Esophagus muscularis mucosa (tissue), 4 donors: ENCODE measurements at regions not wholly inside any gene's neighbourhood (a gene's known extent, or its start where the extent isn't known, plus 50 kb on each side); places are given as distances from the start of the nearest gene placed in this dataset.

Experiments
- EP300 ChIP-seq: sonication (generic); formaldehyde crosslinking; IDR thresholded peaks from one replicate; pipeline ENCODE4 v1.6.1; 2017; ENCODE audit warnings: antibody characterized with exemption
- POLR2A ChIP-seq: fragments of 450-650 bp; IDR thresholded peaks from one replicate; pipeline ENCODE4 v1.6.1; 2017; ENCODE audit warnings: antibody characterized with exemption, moderate library complexity, mild to moderate bottlenecking, low read depth
- POLR2AphosphoS5 ChIP-seq, 2 donors: sonication (generic); formaldehyde crosslinking; IDR thresholded peaks; one replicate each; pipeline ENCODE4 v1.6.1; 2017; ENCODE audit warnings: antibody characterized with exemption in 2 of 2
- TF ChIP-seq, protein P1 (sequence below), 3 experiments: fragments of 200-600 bp in 2 of 3; fragments of 450-650 bp in 1 of 3; sonication (generic) in 2 of 3; IDR thresholded peaks; one replicate each; pipeline ENCODE4 v1.5.1; 2017 to 2019; ENCODE audit warnings: antibody characterized with exemption in 3 of 3, mild to moderate bottlenecking in 2 of 3, moderate library complexity in 1 of 3

DNA sequence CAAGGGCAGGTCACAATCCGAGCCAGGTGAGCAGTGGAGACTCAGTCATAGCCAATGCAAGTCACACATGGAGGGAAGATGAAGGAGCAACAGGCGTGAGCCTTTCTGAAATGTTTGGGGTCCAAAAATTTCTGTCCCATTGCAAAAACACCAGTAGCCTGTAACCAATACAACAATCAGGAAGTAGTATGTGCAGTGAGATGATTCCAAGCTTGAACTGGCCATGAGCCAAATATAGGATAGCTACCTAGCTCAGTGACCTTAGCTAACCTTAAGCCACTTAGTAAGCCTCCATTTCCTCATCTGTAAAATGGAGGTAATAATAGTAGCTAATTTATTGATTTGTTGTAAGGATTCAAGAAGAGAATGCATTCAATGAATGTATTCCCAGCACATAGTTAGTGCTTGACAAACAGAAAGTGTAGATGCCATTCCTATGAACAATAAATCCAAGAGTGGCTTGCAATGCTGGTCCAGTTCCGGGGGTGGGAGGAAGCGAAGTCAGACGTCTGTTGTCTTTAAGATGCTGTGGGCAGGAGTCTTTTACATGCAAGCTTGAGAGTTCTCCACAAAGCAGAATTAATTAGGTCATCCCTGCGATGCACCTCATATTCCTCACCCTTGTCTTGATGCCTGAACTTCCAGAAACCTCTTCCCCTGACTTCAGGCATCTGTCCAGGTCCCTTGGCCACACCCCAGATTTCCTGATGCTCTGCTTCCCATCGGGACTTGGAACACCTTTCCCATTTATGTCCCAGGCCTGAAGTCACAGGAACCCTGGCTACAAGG is 195.7 kb upstream of the UBL3 start:
- TF ChIP-seq, protein P1, sequence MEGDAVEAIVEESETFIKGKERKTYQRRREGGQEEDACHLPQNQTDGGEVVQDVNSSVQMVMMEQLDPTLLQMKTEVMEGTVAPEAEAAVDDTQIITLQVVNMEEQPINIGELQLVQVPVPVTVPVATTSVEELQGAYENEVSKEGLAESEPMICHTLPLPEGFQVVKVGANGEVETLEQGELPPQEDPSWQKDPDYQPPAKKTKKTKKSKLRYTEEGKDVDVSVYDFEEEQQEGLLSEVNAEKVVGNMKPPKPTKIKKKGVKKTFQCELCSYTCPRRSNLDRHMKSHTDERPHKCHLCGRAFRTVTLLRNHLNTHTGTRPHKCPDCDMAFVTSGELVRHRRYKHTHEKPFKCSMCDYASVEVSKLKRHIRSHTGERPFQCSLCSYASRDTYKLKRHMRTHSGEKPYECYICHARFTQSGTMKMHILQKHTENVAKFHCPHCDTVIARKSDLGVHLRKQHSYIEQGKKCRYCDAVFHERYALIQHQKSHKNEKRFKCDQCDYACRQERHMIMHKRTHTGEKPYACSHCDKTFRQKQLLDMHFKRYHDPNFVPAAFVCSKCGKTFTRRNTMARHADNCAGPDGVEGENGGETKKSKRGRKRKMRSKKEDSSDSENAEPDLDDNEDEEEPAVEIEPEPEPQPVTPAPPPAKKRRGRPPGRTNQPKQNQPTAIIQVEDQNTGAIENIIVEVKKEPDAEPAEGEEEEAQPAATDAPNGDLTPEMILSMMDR (IDR thresholded peaks at IDR 0.05): no peak
- TF ChIP-seq POLR2AphosphoS5 (IDR thresholded peaks at IDR 0.05) (no peak), POLR2A (no peak), EP300 (no peak)
